ENCODE measurements at regions not wholly inside any gene's neighbourhood (a gene's known extent, or its start where the extent isn't known, plus 50 kb on each side); places are given as distances from the start of the nearest gene placed in this dataset.
"Not testable (repeated sequence)": the region's sequence is repeated elsewhere in the genome, so short reads cannot be mapped to it uniquely, and the experiment has no call there.

DNA sequence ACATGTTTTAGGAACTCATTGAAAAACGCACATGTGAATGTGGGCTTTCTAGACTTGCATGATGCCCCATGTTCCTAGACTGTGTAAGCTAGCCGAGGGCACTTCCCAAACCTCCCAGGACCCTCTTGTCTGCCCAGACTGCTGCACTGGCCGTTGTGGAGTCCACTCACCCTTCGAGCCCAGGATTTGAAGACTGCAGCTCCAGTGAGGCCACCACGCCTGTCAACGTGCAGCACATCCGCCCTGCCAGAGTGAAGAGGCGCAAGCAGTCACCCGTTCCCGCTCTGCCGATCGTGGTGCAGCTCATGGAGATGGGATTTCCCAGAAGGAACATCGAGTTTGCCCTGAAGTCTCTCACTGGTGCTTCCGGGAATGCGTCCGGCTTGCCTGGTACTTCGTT is 114.1 kb downstream of the GOLGA6L22 start:
- TF ChIP-seq POLR2A (IDR thresholded peaks at IDR 0.05), result not testable (repeated sequence)
- TF ChIP-seq, protein P1, sequence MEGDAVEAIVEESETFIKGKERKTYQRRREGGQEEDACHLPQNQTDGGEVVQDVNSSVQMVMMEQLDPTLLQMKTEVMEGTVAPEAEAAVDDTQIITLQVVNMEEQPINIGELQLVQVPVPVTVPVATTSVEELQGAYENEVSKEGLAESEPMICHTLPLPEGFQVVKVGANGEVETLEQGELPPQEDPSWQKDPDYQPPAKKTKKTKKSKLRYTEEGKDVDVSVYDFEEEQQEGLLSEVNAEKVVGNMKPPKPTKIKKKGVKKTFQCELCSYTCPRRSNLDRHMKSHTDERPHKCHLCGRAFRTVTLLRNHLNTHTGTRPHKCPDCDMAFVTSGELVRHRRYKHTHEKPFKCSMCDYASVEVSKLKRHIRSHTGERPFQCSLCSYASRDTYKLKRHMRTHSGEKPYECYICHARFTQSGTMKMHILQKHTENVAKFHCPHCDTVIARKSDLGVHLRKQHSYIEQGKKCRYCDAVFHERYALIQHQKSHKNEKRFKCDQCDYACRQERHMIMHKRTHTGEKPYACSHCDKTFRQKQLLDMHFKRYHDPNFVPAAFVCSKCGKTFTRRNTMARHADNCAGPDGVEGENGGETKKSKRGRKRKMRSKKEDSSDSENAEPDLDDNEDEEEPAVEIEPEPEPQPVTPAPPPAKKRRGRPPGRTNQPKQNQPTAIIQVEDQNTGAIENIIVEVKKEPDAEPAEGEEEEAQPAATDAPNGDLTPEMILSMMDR (IDR thresholded peaks at IDR 0.05), result not testable (repeated sequence)

Data from body of pancreas (tissue), 4 donors.